GM20000 (cell line): ENCODE measurements at regions not wholly inside any gene's neighbourhood (a gene's known extent, or its start where the extent isn't known, plus 50 kb on each side); places are given as distances from the start of the nearest gene placed in this dataset.

Experiments used
- DNase-seq: peaks from one replicate; pipeline ENCODE4 v3.0.0; 2012; ENCODE audit warnings: low spot score
- TF ChIP-seq, protein P1 (sequence below): IDR thresholded peaks from 2 replicates; pipeline ENCODE4 v1.5.1; 2012; ENCODE audit warnings: mild to moderate bottlenecking, control low read depth; ENCODE audit errors: extremely low read depth, missing control alignments

DNA sequence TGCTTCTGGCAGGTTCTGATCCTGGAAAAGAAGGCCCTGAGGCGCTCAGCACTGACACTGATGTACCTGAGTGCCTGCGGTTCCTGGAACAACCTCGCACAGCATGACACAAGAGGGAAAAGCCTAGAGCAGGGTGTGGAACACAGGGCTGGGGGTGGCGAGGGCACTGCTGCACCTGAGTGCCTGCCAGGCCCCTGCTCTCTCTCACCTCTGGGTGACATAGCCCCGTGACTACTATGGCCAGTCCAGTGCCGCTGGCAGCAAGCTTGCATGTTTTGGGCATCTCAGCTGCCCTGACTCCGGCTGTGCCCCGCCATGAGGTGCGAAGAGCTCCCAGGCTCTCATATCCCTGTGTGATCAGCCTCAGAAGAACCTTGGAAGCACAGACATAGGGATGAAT, 825.2 kb upstream of the SALL3 start:
- TF ChIP-seq, protein P1, sequence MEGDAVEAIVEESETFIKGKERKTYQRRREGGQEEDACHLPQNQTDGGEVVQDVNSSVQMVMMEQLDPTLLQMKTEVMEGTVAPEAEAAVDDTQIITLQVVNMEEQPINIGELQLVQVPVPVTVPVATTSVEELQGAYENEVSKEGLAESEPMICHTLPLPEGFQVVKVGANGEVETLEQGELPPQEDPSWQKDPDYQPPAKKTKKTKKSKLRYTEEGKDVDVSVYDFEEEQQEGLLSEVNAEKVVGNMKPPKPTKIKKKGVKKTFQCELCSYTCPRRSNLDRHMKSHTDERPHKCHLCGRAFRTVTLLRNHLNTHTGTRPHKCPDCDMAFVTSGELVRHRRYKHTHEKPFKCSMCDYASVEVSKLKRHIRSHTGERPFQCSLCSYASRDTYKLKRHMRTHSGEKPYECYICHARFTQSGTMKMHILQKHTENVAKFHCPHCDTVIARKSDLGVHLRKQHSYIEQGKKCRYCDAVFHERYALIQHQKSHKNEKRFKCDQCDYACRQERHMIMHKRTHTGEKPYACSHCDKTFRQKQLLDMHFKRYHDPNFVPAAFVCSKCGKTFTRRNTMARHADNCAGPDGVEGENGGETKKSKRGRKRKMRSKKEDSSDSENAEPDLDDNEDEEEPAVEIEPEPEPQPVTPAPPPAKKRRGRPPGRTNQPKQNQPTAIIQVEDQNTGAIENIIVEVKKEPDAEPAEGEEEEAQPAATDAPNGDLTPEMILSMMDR: no peak

DNA sequence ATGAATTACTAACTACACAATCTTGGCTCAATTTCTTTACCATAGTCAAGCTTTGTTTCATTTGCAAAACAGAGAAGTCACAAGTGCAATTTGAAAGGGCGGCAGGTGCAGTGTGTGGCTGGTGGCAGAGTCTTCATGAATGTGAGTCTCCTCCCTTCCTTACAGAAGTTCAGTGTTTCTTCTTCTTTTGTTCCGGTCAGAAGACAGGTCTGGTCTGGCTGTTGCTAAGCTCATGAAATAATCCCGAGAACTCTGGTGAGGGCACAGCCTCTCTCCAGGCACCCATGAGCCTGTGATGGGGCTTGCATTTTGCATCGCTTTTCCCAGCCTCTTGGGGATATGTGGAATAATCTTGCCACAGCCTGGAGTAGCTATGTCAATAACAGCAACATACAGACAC, 824.8 kb upstream of the SALL3 start:
- TF ChIP-seq, protein P1: no peak
- DNase-seq: no peak

More for the DNA sequence above, 825.2 kb upstream of the SALL3 start:
- no peak for DNase-seq

DNA sequence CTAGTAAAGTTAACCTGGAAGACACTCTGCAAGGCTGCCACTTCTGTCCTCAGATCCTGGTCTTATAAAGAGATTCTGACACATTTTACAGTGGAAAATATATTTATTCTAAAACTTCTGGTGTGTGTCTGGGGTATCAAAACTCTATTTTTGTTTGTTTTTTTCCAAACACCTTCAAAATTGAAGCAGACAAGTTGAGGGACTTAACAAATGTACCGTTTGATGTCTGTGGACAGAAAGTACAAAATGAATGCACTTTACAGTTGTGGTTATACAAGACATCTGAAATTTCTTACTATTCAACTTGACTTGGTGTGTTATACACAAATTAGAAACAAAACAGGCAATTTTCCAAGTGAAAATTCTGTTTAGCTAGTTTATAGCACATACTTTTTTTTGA, 823.2 kb upstream of the SALL3 start:
- TF ChIP-seq, protein P1: no peak
- DNase-seq: no peak

DNA sequence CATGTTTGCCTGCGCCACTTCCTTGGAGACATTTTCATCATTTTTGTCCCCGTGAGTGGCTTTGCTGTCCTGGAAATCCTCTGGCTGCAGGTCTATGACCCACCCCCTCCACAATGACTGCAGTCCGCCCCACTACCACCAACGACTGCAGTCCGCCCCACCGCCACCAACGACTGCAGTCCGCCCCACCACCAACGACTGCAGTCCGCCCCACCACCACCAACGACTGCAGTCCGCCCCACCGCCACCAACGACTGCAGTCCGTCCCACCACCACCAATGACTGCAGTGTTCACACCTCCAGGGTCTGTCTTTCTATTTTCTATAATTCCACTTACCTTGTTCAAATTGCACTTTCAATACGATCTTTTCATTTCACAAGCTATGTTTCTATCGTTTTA, 820.7 kb upstream of the SALL3 start:
- DNase-seq: no peak
- TF ChIP-seq, protein P1: no peak

DNA sequence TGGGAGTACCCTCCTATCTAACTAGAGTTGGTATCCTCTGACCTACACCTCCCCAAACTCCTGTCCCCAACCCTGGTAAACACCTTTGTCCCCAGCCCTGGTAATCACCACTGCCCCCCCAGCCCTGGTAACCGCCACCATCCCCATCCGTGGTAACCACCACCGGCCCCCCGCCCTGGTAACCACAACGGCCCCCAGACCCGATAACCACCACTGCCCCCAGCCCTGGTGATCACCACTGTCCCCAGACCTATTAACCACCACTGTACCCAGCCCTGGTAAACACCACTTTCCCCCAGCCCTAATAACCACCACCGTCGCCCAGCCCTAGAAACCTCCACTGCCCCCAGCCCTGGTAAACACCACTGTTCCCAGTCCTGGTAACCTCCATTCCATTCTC, 820.2 kb upstream of the SALL3 start:
- TF ChIP-seq, protein P1: no peak
- DNase-seq: no peak

DNA sequence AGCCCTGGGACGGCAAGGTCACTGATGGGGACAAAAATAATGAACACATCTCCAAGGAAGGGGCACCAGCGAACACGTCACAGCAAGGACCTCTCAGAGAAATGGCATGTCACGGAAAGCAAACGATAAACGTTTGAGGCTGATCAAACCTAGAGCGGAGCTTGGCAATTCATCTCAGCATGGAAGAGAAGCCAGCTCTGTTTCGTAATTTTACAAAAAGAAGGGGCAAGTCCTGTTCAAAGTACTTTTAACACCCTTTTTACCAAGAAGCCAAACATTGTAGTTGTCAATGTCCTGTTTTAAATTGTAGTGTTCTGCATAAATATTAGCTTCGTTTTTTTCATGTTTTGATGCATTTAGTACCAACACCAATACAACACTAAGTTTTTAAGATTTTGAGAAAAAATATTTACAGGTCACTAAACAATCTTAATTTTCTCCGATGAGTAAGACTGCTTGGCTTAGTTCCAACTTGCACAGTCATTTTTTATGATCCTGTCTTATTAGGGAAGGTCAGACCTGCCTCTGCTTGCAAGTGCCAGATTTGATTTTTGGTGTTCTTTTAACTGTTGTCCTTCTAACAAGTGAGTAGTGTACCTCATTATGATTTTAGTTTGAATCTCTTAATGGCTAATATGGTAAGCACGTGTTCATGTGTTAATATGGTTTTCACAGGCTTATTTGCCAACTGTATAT, 818.5 kb upstream of the SALL3 start:
- no peak for DNase-seq
- TF ChIP-seq, protein P1: no peak

DNA sequence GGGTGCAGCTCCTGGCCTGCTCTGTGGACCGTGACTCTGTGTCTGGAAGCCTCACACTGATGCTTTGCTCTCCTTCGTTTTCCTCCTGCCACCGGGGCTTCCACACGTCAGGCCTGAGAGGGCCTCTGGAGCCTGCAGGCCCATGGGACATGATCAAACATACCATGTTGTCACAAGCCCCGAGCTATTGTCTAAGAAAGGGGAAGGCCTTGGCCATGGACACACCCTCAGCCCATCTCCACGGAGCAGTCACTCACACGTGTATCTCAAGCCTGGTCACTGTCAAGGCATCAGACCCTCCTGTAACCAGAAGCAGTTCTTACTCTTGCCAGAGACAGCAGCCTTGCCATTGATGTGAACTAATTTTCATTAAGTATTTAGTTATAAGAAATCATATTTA, 814.1 kb upstream of the SALL3 start:
- TF ChIP-seq, protein P1: no peak
- DNase-seq: no peak
